ENCODE measurements at regions not wholly inside any gene's neighbourhood (a gene's known extent, or its start where the extent isn't known, plus 50 kb on each side); places are given as distances from the start of the nearest gene placed in this dataset.

DNA sequence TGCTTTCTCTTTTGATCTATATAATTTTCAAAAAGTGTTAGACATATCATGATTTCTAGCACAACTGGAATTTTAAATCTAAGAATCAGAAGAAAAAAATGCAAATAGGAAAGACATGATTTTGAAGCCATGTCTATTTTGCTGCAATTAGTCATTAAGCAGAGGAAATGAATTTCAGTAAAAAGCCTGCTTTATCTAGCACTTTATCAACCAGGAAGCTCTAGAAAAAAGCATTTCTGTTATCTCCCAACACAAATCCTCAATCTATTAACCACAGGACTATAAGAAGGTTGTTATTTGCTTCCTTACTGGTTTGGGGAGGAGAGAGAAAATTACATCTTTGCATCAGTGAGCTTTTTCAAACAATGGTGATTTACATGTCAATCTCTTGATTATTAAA lies 716.7 kb downstream of the DIAPH3 start:
- DNase-seq (ENCODE audit: low read depth): no peak

DNA sequence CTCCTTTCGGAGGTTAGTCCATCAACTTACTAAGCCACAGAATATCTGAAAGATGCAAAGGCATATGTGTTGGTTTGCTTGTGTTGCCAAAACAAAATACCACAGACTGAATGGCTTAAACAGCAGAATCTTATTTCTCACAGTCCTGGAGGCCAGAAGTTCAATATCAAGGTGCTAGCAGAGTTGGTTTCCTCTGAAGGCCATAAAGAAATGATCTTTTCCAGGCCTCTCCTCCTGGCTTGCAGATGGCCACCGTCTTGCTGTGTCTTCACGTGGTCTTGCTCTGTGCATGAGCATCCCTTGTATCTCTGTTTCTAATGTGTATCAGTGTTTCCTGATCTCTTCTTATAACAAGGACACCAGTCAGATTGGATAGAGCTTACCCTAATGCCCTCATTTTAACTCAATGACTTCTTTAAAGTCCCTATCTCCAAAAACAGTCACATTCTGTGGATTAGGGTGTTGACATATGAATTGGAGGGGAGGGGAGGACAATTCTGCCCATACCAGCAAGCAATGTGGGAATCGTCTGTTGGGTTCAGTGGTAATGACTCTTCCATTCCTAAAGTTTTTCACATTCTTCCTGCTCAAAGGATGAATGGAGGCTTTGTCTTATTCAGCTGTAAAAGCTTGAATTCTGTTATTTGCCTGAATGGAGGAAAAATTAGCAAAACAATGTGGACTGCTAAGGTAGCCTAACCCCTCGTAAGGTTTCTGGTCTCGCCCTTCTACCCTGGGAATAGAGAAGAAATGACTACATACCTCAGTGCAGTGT lies 715.7 kb downstream of the DIAPH3 start:
- peak; percentile 39 for DNase-seq (ENCODE audit: low read depth)

DNA sequence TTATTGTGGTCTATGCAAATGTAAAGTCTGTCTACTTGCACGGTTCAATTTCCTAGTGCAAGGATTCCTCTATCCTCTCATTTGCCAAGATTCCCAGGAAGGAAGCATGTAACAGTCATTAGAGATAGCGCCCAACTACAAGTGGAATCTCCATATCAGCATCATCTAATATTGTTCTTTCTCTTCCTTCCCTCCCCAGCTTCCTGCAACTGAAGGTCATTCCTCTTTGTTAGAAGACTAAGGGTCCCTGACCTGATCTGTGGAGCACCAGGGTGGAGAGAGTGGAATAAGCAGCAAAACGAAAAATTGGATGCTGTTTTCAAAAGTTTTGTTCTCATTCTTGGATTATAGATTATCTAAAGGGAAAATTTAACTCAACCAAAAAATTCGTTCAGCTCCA lies 714.0 kb downstream of the DIAPH3 start:
- DNase-seq (ENCODE audit: low read depth): no peak

DNA sequence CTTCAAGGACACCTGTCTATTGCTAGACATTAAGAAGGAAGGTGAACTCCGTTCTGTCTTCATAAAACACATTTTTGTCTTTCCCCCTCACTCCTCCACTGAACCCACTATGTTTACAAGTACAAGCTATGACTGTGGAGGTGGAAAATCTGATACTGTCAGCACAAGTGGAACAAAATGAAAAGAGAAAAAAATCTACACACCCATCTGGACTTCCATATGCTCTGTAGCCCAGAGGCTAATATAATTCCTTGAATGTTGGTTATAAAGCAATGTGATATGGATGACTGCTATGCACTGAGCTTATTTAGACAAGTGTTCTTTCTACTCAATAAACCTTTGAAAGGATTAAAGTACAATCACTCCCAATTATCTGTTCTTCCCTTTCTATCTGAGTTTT lies 713.5 kb downstream of the DIAPH3 start:
- no peak for DNase-seq (ENCODE audit: low read depth)

DNA sequence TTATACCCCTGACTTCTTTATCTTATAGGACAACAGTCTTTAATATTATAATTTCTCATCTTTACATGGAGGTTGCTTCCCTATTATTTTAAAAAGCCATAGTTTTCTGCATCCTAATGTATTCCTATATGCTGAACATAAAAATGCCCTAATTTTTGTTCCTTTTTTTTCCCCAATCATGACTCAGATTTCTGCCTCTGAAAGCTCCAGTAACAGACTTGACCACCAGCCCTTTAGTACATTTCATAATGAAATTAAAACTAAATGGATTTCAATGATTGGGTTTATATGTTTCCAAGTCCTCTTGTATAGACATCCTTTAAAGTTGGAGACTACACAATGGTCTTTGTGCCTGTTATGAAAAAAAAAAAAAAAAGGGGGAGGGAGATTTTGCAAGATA lies 712.5 kb downstream of the DIAPH3 start:
- DNase-seq (ENCODE audit: low read depth): no peak

DNA sequence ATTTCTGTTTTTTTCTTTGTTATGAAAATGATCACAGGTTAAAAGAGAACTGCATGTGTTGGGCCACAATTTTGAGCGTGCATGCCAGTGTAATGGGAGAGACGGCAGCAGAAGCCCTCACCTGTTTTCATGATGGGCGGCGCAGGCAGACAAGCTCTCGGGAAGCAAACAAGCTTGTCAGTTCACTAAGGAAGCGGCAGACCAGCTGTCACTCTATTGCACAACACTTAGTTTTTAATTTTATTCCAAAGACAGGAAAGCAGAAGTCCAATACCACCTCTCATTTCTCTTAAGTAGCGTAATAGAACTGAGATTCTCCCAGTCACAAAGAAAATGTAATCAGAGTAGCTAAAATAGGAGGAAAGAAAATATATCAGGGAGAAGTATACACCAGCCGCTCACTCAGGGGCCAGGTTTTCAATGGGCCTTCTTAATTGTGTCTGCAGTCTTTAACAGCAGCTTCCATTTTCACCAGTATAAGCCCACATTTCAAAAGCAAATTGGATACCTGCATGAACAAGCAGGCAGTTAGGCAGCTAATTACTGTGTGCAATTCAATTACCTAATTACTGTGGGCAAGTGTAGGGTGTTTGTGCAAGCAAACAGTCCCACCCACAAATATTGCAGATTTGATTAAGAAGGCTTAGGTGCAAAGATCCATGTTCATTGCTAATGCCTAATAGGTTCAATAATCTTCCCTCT lies 711.4 kb downstream of the DIAPH3 start:
- no peak for DNase-seq (ENCODE audit: low read depth)

DNA sequence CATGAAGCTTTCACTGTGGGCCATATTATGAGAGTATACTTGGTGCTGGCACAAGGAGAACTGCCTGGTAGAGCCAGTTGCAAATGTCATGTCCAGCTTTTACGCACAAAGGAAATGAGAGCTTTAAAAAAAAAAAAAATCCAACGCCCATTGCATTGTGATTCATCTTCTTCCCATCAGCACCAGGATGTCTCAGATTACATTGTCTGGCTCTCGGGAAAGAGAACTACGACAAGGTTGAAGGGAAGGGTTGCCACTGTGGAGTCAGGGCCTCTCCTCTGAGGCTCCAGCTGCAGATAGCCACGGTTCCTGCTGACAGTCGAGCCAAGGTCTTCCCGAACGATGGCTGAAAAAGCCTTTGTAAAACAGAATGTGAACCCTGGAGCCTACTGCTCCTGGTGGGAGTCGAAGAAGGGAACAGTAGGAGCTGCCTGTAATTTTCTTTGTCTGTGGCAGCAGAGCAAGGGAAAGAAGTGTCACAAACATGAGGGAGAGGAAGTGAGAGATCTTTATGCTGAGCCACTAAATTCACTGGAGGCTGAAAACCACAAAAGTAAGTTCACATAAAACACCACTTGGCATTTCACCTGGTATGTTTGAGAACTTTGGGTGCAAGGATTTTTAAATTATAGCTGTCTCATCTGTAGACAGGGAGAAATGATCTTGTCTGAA lies 704.7 kb downstream of the DIAPH3 start:
- peak; percentile 1 for DNase-seq (ENCODE audit: low read depth)

DNA sequence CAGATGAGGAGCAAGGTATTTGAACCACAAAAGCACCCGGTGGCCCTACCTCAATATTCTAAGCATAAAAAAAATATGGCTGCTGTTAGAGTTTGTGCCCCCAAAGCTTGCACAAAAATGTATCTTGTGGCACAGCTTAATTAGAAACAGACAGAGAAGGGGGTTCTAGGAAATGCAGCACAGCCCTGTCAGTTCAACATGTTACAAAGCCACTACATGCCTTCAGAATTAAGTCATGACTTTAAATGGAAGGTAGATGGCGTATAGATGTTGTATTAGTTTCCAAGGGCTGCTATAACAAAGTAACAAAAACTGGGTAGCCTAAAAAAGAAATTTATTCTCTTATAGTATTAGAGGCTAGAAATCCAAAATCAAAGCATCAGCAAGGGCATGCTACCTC lies 703.8 kb downstream of the DIAPH3 start:
- no peak for DNase-seq (ENCODE audit: low read depth)

DNA sequence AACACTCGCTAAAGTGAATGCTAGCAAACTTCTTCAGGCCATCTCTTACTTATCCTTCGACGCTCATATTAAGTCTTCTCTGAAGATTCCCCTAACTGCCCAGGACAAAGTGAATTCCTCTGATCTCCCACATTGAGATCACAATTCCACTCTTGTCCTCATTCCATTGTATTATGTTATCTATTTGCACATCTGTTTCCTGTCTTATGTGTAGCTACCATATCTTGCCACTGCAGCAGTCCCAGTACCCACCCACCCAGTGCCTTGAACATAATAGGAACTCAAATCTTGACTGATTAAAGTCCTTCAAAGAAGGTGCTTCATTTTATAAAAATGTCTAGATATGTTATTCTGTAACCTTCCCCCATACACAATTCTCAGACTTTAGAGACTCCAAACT lies 702.3 kb downstream of the DIAPH3 start:
- DNase-seq (ENCODE audit: low read depth): no peak

DNA sequence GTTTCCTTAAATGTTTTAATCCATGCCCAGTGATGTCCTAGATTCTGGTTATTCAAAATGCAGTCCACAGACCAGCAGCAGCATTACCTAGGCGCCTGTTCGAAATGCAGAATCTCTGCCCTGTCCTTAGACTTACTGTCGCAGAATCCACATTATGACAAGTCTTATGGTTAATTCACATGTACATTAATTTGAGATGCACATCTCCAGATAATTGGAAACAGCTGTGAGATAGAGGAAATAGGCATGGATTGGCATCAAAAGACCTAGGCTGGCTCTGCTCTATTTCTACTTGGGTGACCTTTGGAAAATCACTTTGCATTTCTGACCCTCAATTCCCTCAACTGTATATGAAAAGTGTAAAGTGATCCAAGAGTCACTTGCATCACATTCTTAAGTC lies 700.7 kb downstream of the DIAPH3 start:
- DNase-seq (ENCODE audit: low read depth): no peak

DNA sequence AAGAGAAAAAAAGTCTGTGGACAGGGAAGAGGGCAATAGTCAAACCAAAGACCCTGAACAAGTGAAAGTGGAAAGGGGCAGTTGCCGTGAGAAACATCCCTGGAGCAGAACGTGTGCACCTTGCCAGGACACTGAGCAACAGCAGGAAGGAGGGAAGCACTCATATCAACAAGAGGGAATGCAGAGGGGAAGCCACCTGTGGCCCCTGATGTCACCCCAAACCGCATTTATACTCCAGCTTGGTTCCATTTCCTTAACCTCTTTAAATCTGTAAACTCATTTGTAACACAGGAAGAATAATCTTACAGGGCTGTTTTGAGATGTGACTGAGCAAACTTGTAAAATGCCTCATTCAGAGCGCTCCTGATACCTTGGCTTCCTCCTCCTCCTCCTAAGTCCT lies 698.8 kb downstream of the DIAPH3 start:
- no peak for DNase-seq (ENCODE audit: low read depth)

DNA sequence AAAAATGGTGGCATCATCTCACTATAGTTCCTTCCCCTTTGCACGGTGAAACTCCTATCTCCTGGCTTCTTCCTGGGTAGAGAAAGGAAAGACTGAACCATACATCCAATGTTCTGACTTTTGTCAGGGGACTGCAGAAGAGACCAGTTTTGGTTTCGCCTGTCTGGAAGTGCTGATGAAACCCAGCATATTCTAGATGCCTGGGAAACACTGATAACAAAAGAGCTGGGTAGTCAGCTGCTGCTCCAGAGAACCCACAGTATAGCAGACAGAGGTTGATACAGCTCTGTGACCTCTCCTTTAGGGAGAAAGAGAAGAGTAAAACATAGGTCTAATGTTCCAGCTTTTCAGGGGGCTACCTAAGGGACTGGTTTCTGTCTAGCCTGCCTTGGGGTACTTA lies 695.3 kb downstream of the DIAPH3 start:
- no peak for DNase-seq (ENCODE audit: low read depth)

DNA sequence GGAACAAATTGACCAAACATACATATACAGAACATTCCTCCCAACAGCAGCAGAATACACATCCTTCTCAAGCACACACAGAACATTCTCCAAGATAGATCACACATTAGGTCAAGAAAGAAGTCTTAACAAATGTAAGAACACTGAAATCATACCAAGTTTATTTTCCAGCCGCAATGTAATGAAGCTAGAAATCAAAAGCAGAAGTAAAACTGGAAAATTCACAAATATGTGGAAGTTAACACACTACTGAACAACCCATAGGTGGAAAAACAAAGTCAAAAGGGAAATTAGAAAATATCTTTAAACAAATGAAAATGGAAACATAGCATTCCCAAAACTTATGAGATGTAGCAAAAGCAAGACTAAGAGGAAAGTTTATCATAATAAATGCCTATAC lies 692.6 kb downstream of the DIAPH3 start:
- DNase-seq (ENCODE audit: low read depth): no peak

DNA sequence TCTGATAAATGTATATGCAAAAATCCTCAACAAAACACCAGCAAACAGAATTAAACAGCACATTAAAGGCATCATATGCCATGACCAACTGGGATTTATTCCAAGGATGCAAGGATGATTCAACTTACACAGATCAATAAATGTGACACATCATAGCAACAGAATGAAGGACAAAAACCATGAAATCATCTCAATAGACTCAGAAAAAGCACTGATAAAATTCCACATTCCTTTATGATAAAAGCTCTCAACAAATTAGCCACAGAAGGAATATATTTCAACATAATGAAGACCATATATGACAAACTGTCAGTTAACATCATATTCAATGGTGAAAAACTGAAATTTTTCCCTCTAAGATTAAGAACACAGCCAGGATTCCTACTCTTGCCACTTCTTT lies 691.6 kb downstream of the DIAPH3 start:
- DNase-seq (ENCODE audit: low read depth): no peak

DNA sequence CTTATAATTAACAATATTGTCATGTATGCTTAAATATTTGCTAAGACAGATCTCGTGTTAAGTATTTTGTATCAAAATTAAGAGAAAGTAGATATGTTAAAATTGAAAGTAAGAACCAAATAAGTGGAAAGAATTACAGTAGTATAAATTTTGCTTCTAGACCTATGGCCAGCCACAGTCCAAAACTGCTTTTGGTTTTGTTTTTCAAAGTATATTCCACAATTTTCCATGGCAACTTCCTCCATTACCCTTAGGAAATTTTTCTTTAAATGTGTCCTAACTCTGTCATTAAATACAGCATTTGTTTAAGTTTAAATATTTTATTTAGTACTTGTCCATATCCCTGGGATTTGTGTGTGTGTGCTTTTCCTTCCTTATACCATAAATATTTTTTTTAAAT lies 689.0 kb downstream of the DIAPH3 start:
- no peak for DNase-seq (ENCODE audit: low read depth)

DNA sequence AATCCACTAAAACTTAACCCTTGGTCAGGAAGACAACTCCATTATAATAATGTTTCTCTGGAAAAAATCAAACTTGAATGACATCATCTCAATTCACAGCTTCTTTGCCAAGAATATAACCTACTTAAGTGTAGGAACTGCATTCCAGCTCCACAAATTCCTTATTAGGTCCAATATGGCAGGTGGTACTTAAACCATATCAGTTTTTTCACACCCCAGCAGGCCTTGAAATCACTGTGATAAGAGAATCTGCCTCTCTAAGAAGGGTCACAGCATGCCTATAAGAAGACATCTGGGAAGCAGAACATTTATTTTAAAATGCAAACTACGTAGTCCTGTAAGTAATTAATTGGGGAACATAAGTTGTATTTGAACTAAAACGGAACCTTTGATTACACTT lies 687.8 kb downstream of the DIAPH3 start:
- DNase-seq (ENCODE audit: low read depth): no peak

DNA sequence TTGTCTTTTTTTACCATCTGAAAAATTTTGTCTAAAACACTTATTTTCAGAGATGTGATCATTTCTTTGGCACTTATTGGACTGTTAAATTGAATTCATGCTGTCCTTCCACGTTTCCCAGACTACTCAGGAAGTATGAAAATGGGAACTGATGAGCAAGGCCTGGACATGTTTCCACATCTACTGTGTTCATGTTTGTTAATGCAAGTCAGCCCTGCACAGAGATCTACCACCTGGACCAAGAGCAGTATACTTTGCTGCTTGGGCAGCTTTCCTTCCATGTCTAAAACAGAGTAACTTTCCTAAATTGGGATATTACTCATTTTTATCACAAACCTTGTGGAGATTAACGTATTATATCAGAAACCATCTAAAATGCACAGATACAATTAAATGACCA lies 687.4 kb downstream of the DIAPH3 start:
- no peak for DNase-seq (ENCODE audit: low read depth)

DNA sequence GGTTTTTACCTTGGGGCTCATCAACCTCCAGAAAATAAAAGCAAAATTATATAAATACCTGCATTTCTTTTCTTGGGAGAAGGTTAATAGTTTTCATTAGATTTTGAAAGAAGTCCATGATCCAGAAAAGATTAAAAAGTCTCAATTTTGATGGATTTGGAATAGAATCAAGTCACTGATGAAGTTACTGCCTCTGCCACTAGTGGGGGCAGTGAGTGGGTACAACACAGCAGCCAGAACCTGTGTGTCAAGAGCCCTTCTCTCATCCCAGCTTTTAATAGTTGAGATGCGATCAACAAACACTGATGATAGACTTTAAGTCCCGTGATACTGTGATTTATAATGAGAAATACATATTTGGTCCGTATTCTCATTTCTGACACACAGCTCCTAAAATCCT lies 686.7 kb downstream of the DIAPH3 start:
- DNase-seq (ENCODE audit: low read depth): no peak

DNA sequence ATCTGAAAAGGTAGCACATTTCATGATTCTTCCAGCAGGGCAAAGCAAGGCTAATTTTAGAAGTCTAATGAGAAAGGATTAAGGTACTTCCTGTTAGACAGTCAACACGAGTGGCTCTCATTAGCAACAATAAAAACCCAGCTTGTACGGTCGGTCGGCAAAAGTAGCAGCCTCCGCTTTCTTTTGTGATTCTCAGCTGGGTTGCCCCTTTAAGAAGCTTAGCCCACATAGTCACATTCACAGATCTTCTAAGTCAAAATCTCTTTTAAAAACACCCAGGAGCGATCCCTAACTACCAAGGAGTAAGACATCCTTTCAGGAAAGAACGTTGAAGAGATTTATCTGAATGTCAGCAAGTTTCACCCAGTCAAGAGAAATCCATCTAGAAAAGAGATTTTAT lies 684.8 kb downstream of the DIAPH3 start:
- no peak for DNase-seq (ENCODE audit: low read depth)

DNA sequence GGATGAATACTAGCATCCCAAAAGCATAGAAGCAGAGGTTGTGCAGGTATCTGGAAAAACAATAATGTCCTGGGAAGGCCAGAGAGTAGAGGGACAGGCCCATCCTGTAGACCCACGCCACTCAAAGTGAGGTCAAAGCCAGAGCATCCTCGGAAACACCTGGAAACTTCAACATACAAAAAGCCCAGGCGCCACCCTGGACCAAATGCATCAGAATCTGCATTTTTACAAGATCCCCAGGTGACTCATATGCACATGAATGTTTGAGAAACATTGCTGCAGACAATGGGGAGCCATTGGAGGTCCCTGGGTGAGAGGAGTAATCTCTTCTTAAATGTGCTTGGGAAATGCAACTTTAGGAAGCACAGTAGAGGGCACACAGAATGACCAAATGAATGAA lies 684.1 kb downstream of the DIAPH3 start:
- DNase-seq (ENCODE audit: low read depth): no peak

DNA sequence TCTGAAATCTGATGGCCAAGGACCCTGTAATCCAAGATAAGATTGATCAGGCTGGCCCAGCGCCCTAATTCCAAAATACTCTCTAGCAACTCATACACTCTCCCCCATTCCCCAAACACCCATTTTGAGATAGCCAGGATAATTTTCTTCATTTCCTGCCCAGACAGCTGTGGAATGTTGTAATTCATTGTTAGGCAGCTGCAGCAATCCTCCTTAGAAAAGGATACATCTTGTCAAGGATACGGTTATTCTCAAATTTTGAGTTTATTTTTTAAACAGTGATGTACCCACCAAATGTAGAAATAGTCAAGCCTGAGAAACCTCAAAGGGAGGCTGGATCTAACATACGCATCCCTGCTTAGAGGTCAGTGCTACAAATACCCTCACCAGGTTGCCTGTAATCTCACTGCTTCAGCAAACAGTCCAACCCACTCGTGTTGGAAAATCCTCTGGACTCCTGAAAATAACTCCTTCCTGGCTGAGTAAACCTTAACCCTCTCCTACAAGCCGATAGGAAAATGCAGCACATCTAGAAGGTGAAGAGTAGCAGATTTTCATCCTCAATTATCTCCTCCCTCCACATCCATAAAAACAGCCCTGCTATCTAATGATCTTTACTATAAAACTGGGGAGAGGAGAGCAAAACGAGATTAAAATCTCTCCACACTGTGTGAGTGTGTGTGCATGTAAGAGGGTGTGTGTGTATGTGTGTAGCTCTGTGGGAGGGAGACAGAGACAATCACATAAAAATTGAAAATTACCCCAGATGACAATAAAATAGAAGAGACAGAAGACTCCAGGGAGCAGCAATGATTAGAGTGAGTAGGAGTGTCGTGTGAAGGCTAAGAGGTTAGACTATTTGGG lies 683.1 kb downstream of the DIAPH3 start:
- DNase-seq (ENCODE audit: low read depth): no peak

DNA sequence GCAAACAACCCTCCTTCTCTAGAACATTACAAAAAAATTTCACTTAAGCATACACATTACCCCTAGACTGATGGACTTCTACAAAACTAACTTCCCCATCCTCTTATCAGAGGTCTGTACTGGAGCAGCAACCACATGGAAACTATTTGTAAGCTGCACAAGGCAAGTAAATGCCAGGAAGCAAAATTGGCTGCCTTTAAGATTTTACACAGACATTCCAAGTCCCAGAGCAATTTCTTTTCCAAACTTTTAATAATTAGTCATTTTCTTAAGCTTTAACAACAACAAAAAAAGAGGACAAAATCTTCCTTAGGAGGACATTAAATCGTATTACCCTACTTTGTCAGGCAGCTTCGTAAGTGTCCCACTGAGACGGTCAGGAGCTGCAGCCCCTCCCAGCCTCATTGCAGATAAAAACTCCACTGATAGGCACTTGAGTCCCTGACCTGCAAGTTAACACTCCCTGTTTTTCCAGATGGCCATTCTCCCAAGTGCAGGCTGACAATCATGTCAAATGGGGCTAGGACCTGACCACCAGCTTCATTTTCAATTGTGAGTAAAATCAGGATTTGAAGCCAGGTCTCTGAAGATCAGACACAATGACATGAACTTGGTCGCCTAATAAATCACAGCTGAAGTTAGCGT lies 680.1 kb downstream of the DIAPH3 start:
- no peak for DNase-seq (ENCODE audit: low read depth)

Data from RPMI7951 (cell line).